GM10248 (cell line): ENCODE measurements at regions not wholly inside any gene's neighbourhood (a gene's known extent, or its start where the extent isn't known, plus 50 kb on each side); places are given as distances from the start of the nearest gene placed in this dataset.
A peak's percentile ranks its signal among the peaks of the same experiment; 100 is the strongest.
"Not testable (repeated sequence)": the region's sequence is repeated elsewhere in the genome, so short reads cannot be mapped to it uniquely, and the experiment has no call there.

Experiments
- CTCF ChIA-PET: fragments of 300-600 bp; sonication (Branson Sonifier 250); formaldehyde crosslinking; extraction: SDS; loops from one replicate; lab custom pipeline; 2021; ENCODE audit warnings: antibody characterized with exemption; lab: Yijun Ruan, JAX
- POLR2A ChIA-PET: fragments of 350-650 bp; sonication (Branson Sonifier 250); formaldehyde crosslinking; extraction: SDS; loops from one replicate; lab custom pipeline; 2020; ENCODE audit warnings: antibody characterized with exemption; lab: Yijun Ruan, JAX
- DNase-seq: peaks from one replicate; pipeline ENCODE4 v3.0.0; 2012; ENCODE audit errors: extremely low spot score
- TF ChIP-seq, protein P1 (sequence below): IDR thresholded peaks from 2 replicates; pipeline ENCODE4 v1.5.1; 2012; ENCODE audit warnings: mild to moderate bottlenecking, low read depth; ENCODE audit errors: extremely low read depth, missing control alignments, control extremely low read depth

DNA sequence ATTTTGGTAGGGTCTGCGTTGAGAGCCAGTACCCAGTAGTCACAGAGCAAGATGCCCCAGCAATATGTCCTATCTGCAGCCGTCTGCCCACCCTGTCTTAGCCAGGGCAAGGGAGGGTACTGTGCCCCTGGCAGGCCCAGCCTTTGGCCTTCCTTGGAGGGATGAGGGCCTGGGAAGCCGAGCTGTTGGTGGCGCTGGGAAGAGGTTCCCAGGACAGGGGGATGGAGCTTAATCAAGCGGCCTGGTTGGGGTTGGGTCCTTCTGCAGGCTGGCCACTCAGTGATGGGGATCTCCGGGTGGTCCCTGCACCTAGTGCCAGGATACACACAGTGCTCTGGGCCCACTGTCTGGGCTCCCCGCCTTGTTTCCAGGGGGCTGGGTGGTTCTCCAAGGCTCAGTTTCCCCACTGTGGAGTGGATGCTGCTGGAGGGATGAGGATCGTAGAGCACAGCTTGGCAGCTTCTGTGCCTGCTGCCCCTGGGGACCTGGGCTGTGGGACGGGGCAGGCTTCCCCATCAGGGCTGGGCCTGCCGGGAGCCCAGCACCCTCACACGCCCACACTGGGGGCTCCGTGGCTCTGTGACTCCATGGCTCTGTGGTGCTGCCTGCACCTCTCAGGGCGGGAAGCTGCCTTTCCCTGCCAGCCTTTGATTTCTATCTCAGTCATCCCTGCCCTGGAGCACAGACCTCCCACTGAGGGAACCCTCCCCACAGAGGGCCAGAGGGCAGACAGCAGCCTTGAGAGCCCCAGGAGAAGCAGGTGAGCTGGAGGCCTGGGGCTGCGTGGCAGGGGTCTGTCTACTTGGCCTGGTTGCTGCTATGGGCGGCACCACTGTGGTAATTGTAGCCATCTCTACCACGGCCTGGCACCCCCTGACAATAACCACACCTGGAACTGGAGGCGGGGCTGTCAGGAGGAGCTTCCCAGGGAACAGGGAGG is 357.0 kb downstream of the TMEM121 start:
- DNase-seq = peak; percentile 1
- TF ChIP-seq, protein P1, sequence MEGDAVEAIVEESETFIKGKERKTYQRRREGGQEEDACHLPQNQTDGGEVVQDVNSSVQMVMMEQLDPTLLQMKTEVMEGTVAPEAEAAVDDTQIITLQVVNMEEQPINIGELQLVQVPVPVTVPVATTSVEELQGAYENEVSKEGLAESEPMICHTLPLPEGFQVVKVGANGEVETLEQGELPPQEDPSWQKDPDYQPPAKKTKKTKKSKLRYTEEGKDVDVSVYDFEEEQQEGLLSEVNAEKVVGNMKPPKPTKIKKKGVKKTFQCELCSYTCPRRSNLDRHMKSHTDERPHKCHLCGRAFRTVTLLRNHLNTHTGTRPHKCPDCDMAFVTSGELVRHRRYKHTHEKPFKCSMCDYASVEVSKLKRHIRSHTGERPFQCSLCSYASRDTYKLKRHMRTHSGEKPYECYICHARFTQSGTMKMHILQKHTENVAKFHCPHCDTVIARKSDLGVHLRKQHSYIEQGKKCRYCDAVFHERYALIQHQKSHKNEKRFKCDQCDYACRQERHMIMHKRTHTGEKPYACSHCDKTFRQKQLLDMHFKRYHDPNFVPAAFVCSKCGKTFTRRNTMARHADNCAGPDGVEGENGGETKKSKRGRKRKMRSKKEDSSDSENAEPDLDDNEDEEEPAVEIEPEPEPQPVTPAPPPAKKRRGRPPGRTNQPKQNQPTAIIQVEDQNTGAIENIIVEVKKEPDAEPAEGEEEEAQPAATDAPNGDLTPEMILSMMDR = no peak
- ChIA-PET CTCF (interaction anchor here (1.6 kb wide), 1 partner anchor 122 kb away, joined by 3 read pairs; no protein-coding TSS in a partner anchor), POLR2A (interaction anchor here (1.2 kb wide), 1 partner anchor 21 kb away, joined by 3 read pairs; no protein-coding TSS in a partner anchor)

DNA sequence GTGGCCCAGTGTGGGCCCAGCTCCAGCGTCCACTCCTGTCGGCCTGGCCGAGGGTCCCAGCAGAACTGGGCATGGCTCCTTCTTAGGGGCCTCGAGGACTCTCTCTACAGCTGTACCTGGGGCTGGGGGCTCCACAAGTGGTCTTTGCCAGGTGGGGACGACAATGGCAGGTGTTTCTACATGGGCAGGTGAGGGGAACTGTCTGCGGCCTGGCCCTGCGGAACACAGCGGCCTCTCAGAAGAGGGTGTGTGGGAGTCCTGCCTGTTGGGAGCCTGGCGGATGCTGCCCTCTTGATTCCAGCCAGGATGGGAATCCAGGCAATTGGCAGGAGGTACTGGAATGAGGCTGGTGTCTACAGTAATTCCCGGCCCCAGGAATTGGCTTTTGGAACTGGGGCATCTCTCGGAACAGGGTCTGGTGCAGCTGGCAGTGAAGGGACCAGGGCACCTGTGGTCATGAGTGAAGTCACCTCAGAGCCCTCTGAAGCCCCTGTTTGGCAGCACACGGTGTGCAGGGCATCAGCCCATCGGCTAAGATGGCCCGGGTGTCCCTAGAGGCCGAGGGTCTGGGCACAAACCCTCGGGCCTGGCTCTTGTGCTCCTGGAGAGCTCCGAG is 357.9 kb downstream of the TMEM121 start:
- ChIA-PET POLR2A (interaction anchor here (1.2 kb wide), 1 partner anchor 22 kb away, joined by 3 read pairs; no protein-coding TSS in a partner anchor), CTCF (interaction anchor here (1.6 kb wide), 1 partner anchor 121 kb away, joined by 3 read pairs; no protein-coding TSS in a partner anchor)
- DNase-seq = not testable (repeated sequence)

DNA sequence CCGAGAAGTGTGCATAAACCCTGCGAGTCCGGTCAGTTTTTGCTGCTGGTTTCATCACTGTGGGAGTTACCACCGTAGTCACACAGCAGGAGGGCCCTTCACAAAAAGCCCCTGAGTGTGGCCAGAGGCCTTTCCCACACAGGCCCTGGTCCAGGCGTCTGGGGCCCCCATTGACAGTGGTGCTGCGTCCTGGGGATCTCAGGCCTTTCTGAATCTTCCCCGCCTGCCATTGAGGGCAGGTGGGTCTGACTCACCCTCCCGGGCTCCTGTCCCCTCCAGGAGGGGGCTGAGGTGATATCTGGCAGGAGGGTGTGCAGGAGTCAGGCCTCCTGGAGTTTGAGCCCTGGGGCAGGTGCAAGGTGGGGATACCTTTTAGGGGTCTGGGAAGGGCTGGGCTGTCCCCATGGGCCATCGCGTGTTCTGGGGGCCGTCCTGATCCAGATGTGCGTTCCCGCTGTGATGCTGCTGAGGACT is 358.5 kb downstream of the TMEM121 start:
- TF ChIP-seq, protein P1 = no peak
- peak; percentile 3 for DNase-seq
- CTCF ChIA-PET = no interaction called here
- POLR2A ChIA-PET = no interaction called here

DNA sequence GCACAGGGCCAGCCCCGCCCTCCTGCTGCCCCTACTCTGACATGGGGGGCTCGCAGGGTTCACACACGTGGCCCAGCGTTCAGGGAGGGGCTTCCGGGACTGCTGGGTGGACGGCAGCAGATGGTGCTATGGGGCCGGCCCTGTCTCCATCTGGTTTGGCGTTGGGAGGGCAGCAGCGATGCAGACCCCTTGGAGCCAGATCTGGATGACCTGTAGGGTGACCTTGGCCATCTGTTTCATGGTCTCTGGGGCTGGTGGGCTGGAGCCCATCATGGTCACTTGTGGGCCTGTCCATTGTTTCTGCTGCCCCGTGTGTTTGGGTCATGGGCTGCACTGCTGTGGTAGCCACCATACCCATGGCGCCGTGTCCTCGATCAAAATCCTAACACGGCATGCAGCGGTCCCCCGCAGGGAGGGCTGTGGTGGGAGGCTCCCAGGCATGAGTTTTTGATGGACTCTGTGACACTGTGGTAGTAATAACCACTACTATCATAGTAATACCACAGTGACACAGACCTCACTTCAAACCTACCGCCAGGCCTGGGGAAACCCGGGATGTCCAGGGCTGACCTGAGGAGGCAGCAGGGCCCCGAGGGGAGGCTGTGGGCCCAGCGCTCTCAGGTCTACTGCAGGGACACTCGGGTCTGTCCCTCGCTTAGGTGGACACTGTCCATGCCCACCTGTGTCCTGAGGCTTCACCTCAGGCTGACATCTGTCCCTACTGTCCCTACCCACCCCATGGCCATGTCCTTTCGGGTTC is 359.4 kb downstream of the TMEM121 start:
- ChIA-PET POLR2A (no interaction called here), CTCF (no interaction called here)
- peak; percentile 2 for DNase-seq
- TF ChIP-seq, protein P1 = no peak

DNA sequence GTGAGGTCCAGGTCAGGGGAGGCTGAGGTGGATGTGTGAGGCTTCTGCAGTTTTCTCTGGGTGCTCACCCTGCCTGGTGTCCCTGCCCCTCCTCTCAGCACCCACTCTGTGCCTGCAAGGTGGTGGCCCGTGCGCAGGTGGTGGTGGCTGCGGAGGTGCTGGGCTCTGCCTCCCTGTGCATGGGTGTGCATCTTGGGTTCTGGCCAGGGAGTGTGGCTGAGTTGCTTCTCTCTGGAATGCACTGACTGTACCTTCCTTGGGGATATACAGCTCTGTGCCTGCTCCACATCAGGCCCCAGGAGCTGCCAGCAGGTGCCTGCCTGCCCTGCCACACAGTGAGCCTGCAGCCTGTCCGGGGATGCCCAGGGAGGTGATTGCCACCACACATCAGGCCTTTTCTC is 360.4 kb downstream of the TMEM121 start:
- DNase-seq, CTCF ChIA-PET, POLR2A ChIA-PET: not testable (repeated sequence)

DNA sequence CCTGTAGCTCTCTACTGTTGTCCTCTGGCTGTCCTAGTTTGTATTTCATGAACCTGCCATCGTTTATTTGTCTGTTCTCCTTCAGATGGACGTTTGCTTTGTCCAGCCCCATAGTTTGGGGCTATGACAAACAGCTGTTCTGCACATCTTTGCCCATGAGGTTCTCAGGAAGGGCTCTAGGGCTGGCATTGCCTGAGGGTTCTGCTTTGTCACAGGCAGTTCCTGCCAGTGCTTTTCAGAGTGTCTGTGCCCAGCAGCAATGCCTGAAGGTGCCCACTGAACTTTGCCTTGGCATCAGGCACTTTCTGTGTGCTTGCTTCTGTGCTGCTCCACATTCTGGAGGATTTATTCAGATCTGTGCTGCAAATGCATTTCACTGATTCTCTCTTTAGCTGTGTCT is 361.3 kb downstream of the TMEM121 start:
- ChIA-PET CTCF (no interaction called here), POLR2A (no interaction called here)
- TF ChIP-seq, protein P1 = no peak
- no peak for DNase-seq

DNA sequence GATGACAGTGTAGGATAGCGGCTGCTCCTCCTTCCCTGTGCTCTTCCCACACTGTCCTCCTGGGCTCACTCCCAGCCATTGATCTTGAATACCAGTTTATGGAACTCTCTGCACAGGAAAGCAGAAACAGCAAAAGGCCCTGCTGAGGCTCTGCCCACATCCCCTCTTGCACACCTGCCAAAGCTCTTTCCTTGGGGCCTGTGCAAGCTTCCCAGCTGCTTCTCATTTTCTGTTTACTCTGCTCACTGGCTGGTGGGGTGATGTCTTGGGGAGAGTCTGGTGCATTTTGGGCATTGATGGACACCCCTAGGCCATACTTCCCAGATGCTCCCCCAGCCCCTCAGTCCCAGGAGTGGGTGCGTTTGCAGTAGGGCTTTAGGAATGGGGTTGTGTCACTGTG is 361.8 kb downstream of the TMEM121 start:
- ChIA-PET CTCF (no interaction called here), POLR2A (no interaction called here)
- TF ChIP-seq, protein P1 = no peak
- DNase-seq = peak; percentile 0
